ENCODE measurements at regions not wholly inside any gene's neighbourhood (a gene's known extent, or its start where the extent isn't known, plus 50 kb on each side); places are given as distances from the start of the nearest gene placed in this dataset.

DNA sequence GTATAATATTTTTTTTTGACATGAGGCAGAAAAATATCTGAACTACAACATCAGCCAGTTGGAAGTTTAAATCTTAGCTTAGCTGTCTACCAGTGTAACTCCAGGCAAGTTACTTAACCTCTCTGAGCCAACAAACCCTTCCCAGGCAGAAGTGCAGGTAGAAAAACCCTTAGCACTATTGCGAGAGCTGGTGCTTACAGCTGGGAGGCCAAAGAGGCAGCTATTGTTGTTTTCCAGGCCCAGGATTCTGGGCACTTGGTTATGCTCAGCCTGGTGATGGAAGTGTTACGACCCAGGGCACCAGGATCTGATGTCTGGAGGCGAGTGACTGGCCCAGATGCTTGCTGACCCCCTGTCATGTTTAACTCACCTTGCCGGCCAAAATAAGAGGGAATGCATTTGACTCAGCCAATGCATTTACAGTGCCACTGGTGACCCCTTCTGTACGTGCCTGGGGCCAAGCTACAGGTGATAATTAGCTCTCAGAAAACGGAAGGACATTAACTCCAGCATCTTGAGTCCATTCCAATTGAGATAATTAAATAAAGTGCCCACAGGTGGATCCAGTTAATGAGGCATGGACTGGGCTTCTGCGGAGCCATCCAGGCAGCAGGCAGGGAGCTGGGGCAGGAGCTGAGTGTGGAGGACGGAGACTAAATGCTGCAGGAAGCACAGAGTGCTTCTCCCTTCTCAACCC is 126.5 kb upstream of the HABP2 start:
- intact Hi-C loops (cut with DNase I), result no loop called here
- H3K27ac ChIP-seq (replicated peaks in 1 of 4), result no peak overlapping the region
- H3K4me3 ChIP-seq, result no peak overlapping the region
- H3K36me3 ChIP-seq, result no peaks in the 10 kb centered on the region
- DNase-seq (ENCODE audit: extremely low spot score), result no peak
- H3K4me1 ChIP-seq, result peaks cover 0 to 8% (median 0%) of the 10 kb centered on the region in 4 donors
- H3K9me3 ChIP-seq, result peaks cover 0 to 8% (median 0%) of the 10 kb centered on the region in 4 donors
- H3K27me3 ChIP-seq, result peaks cover 0 to under 1% (median 0%) of the 10 kb centered on the region in 4 donors
- no peak for TF ChIP-seq EP300 (IDR thresholded peaks at IDR 0.05)
- no peak for TF ChIP-seq POLR2AphosphoS5 (IDR thresholded peaks at IDR 0.05)
- no peak for TF ChIP-seq CTCF (IDR thresholded peaks at IDR 0.05)
- no peak for TF ChIP-seq POLR2A (IDR thresholded peaks at IDR 0.05; ENCODE audit: low read depth)
- 83% methylated on average over 7 of the region's 8 CpGs for WGBS

- TF ChIP-seq POLR2AphosphoS5 (IDR thresholded peaks at IDR 0.05), result no peak
- intact Hi-C loops (cut with DNase I), result no loop called here
- Histone ChIP-seq H3K36me3 (no peaks in the 10 kb centered on the region), H3K4me1 (peaks cover 0 to 8% (median 0%) of the 10 kb centered on the region in 4 donors), H3K27me3 (no peaks in the 10 kb centered on the region), H3K9me3 (peaks cover 0 to 8% (median 0%) of the 10 kb centered on the region in 4 donors), H3K27ac (replicated peaks in 1 of 4) (no peak overlapping the region), H3K4me3 (no peak overlapping the region)
- WGBS, result 75% methylated on average over 4 of the region's 4 CpGs
- no peak for DNase-seq (ENCODE audit: extremely low spot score)
Observed at GRCh38 chr10:113427236-113427735, 125.6 kb upstream of the HABP2 start.

- peaks cover 0 to 8% (median 0%) of the 10 kb centered on the region in 4 donors for H3K4me1 ChIP-seq
- TF ChIP-seq CTCF (IDR thresholded peaks at IDR 0.05), result no peak
- no peak for TF ChIP-seq POLR2AphosphoS5 (IDR thresholded peaks at IDR 0.05)
- TF ChIP-seq EP300 (IDR thresholded peaks at IDR 0.05), result no peak
- no peak for TF ChIP-seq POLR2A (IDR thresholded peaks at IDR 0.05; ENCODE audit: low read depth)
- WGBS, result 84% methylated on average over 5 of the region's 5 CpGs
- no peaks in the 10 kb centered on the region for H3K27me3 ChIP-seq
- H3K4me3 ChIP-seq, result no peak overlapping the region
- H3K36me3 ChIP-seq, result no peaks in the 10 kb centered on the region
- peaks cover 0 to 8% (median 0%) of the 10 kb centered on the region in 4 donors for H3K9me3 ChIP-seq
- H3K27ac ChIP-seq (replicated peaks in 1 of 4), result no peak overlapping the region
- DNase-seq (ENCODE audit: extremely low spot score), result no peak
- intact Hi-C loops (cut with DNase I), result no loop called here
Observed at GRCh38 chr10:113427811-113428558, 124.9 kb upstream of the HABP2 start.

GRCh38 chr10:113430634-113431397 is 122.0 kb upstream of the HABP2 start:
- Histone ChIP-seq H3K9me3 (peaks cover 0 to 8% (median 0%) of the 10 kb centered on the region in 4 donors), H3K4me3 (no peak overlapping the region), H3K27me3 (no peaks in the 10 kb centered on the region), H3K4me1 (no peaks in the 10 kb centered on the region), H3K27ac (replicated peaks in 1 of 4) (no peak overlapping the region), H3K36me3 (no peaks in the 10 kb centered on the region)
- 93% methylated on average over 6 of the region's 6 CpGs for WGBS
- DNase-seq (ENCODE audit: extremely low spot score), result no peak
- TF ChIP-seq POLR2AphosphoS5 (IDR thresholded peaks at IDR 0.05), result no peak
- no peak for TF ChIP-seq EP300 (IDR thresholded peaks at IDR 0.05)
- no peak for TF ChIP-seq CTCF (IDR thresholded peaks at IDR 0.05)
- TF ChIP-seq POLR2A (IDR thresholded peaks at IDR 0.05; ENCODE audit: low read depth), result no peak
- intact Hi-C loops (cut with DNase I), result no loop called here

Measured in esophagus muscularis mucosa (tissue), 4 donors.